HG03039 (cell line): ENCODE measurements at regions not wholly inside any gene's neighbourhood (a gene's known extent, or its start where the extent isn't known, plus 50 kb on each side); places are given as distances from the start of the nearest gene placed in this dataset.
"Not testable (repeated sequence)": the region's sequence is repeated elsewhere in the genome, so short reads cannot be mapped to it uniquely, and the experiment has no call there.

Experiments
- ATAC-seq: cut with Tn5 transposase; IDR thresholded peaks from one replicate; pipeline ENCODE4 v1.9.1; 2021; ENCODE audit warnings: mild to moderate bottlenecking, moderate library complexity; ENCODE audit not compliant: unreplicated experiment

GRCh38 chr11:96878299-96879051, 488.7 kb downstream of the JRKL start:
- no peak for ATAC-seq

- not testable (repeated sequence) for ATAC-seq
Measured at GRCh38 chr11:96882622-96883021, 492.8 kb downstream of the JRKL start.

DNA sequence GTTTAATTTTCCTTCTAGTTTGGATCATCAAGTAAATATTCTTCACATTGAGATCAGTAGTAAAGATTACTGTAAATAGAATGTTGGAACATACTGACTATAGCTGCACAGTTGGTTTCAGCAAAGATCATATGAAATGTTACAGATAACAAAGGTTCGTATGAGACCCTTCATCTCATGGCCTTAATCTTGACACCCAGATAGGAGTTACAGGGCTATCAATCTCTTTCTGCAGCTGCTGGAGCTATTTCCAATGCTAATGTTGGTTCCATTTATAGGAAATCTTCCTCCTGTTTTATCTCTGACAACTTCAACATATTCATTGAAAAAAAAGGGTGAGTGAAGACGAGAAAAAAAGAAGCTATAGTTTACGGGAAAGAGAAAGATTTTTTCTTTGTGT, 495.6 kb downstream of the JRKL start:
- no peak for ATAC-seq

DNA sequence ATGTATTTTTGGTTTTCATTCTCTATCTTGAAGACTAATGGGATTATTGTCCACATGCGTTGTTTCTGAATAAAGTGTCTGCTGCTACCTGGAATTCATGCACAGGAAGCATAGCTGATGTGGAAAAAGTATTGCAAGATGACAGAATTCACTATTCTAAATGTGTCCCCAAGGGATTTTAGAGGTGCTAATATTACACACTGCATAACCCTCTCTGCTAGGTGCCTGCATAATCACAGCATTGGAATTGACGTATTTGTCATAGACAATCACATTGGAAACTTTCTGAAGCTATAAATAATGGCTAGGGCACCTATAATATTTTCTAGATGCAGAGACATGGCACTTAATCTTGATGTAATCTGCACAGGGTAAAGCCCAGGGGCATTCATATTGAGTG, 496.1 kb downstream of the JRKL start:
- ATAC-seq: no peak

DNA sequence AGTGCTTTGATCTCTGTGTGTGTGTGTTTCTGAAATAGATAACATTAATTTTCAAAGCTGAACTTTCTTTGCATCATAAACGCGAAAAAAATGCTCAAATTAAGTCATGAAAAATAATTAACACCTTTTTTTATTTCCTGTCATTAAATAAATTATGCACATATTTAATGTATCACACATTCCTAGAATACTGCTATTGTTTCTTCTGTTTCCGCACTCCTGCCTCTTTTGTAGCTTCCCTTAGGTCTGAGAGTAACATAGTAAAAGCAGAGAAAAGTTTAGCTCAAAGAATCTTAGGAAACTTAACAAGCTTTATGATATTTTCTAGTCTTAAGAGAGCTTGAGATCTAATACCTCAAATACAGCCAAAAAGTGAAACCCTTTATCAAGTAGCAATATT, 504.2 kb downstream of the JRKL start:
- no peak for ATAC-seq

GRCh38 chr11:96894587-96894986, 504.8 kb downstream of the JRKL start:
- no peak for ATAC-seq

DNA sequence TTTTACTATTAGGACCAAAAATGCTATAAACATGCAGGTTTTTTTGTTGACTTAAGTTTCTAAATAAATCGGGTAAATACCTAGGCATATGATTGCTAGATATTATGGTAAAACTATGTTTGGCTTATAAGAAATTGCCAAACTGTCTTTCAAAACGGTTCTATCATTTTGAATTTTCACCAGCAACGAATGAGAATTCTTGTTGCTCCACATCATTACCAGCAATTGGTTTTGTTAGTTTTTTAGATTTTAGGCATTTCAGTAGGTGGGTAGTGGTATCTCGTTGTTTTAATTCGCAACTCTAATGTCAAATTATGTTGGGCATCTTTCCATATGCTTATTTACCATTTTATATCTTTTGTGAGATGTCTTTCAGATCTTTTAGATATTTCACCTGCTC, 510.2 kb downstream of the JRKL start:
- no peak for ATAC-seq

- no peak for ATAC-seq
Measured at GRCh38 chr11:96905143-96905542, 515.3 kb downstream of the JRKL start.

- no peak for ATAC-seq
Measured at GRCh38 chr11:96905663-96906062, 515.9 kb downstream of the JRKL start.

DNA sequence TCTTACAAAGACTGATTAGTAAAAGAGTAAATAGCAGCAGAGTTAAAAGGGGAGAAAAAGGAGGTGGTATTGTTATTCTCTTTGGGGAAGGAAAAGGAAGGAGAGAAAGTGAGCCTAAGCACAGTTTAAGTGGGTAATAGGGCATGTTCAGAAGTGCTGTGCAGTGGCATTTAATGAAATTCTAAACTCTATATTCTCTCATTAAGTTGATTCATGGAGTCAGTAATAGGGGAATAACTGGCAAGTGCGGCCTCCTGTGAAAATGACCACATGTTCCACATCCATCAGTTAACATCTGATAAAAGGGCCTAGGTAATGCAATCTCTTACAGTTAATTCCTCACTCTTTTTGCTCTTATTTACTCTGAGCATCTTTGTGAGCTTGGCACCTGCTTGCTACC, 516.7 kb downstream of the JRKL start:
- no peak for ATAC-seq

GRCh38 chr11:96925862-96926261, 536.0 kb downstream of the JRKL start:
- no peak for ATAC-seq

GRCh38 chr11:96940227-96940626, 550.4 kb downstream of the JRKL start:
- ATAC-seq: no peak

- ATAC-seq: no peak
Measured at GRCh38 chr11:96942855-96943254, 553.0 kb downstream of the JRKL start.

- no peak for ATAC-seq
Measured at GRCh38 chr11:96943970-96944369, 554.2 kb downstream of the JRKL start.

- no peak for ATAC-seq
Measured at GRCh38 chr11:96948066-96948465, 558.3 kb downstream of the JRKL start.

DNA sequence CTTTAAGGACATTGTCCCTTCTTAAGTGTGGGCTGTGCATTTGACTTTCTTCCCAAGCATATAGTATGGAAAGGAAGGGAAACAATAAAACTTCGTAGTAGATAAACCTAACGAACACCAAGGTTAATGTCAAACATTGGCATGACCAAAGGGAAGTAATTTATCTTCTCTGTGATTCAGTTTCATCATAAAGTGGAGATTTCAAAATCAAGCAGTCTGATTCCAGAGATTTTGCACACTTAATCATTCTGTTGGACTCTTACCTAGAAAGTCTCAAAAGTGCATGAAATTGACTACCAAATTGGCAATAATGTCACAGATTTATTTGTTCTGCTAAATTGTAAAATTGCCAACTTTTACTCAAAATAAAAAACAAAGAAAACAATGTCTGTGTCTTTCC, 559.7 kb downstream of the JRKL start:
- ATAC-seq: no peak

- ATAC-seq: no peak
Measured at GRCh38 chr11:96954587-96955242, 564.9 kb downstream of the JRKL start.

DNA sequence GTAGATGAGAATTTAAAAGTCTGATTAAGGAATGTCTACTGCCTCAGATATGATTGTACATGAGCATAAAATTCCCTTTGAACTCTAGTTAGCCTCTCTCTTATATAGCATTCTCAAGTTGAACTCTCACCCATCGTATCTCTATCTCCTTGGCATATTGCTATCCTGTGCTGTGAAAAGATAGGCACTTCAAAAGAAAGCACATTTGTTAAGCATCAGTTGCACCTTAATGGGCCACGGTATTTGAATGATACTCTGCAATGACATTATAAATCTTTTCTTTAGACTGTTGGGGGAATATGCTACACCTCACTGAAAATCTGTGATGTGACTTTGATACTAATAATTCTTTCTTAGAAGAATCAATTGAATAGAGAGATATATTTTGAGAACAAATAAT, 570.7 kb downstream of the JRKL start:
- ATAC-seq: no peak

DNA sequence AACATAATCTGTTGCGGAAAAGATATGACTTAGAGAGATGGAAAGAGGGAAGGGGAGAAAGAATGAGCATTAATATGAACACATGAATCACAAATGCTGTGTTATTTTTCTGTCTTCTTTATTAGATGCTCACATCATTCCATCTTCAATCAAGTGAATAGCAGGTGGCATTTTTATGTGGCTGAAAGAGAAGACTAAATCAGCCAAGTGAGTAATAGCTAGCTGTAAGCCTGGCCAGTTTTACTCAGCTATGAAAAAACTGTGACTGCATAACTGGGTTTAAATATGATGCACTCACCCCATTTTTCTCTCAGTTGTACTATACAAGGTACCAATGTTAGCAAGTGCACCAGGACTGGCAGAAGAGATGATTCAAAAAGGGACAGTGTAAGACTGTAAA, 571.1 kb downstream of the JRKL start:
- no peak for ATAC-seq

DNA sequence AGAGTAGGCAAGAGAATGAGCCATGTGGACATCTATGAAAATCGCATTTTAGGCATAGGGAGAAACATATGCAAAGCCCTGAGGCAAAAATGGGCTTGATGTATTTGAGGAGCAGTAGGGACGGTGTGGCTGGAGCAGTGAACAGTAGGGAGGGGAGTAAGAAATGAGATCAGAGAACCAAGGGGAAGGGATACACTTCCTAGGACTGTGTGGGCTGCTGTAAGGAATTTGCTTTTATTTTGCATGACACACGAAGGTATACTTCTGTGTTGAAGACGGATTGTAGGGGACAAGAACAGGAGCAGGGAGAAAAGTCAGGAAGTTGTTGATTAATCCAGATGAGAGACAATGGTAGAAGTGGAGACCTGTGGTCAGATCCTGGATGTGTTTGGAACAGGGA, 572.1 kb downstream of the JRKL start:
- no peak for ATAC-seq

DNA sequence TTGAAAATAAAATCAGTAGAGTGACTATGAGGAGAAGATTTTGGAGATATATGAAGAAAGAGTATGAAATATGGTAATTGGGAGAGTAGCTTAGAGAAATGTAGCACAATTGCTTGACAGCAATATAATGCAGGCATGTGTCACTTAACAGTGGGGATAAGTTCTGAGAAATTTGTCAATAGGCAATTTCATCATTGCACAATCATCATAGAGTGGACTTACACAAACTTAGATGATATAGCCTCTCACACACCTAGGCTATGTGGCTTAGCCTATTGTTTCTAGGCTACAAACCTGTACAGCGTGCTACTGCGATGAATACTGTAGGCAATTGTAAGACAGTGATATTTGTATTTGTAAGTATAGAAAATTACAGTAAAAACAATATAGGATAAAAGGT, 573.6 kb downstream of the JRKL start:
- ATAC-seq: no peak

DNA sequence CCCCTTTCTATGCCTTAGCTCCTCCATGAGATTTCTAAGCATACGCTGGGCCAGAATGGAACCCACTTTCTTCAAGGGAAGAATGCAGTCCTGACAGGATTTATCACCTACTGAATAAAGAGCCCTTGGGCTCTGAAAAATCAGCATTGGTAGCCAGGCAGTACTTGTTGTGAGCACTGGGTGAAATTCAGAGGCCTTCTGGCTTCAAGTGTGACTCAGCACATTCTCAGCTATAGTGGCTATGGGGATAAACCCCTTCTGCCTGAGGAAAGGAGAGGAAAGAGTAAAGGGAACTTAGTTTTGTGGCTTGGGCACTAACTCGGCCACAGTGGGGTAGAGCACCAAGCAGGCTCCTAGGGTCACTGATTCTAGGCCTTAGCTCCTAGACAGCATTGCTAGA, 574.8 kb downstream of the JRKL start:
- ATAC-seq: no peak

DNA sequence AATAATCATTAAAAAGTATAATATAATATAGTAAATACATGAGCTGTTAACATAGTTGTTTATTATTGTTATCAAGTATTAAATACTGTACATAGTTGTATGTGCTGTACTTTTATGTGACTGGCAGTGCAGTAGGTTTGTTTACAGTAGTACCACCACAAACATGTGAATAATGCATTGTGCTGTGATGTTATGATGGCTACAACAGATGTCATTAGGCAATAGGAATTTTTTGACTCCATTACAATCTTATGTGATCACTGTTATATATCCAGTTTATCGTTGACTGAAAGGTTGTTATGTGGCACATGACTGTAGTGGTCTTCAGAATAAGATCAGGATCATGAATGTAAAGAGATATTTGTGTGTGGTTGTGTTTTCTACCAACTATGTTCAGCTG, 577.8 kb downstream of the JRKL start:
- ATAC-seq: no peak
